Fibroblast of skin of back (primary cell): ENCODE measurements at regions not wholly inside any gene's neighbourhood (a gene's known extent, or its start where the extent isn't known, plus 50 kb on each side); places are given as distances from the start of the nearest gene placed in this dataset.
A peak's percentile ranks its signal among the peaks of the same experiment; 100 is the strongest.

Experiments
- DNase-seq: peaks from one replicate; pipeline ENCODE4 v3.0.0-alpha.2; 2013

DNA sequence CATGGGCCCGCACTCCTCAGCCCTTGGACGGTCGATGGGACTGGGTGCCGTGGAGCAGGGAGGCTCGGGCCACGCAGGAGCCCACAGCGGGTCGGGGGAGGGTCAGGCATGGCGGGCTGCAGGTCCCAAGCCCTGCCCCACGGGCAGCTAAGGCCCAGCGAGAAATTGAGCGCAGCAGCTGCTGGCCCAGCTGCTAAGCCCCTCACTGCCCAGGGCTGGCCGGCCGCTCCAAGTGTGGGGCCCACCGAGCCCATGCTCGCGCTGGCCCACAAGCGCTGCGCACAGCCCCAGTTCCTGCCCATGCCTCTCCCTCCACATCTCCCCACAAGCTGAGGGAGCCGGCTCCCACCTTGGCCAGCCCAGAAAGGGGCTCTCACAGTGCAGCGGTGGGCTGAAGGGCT is 259.4 kb downstream of the VGLL3 start:
- DNase-seq: no peak

DNA sequence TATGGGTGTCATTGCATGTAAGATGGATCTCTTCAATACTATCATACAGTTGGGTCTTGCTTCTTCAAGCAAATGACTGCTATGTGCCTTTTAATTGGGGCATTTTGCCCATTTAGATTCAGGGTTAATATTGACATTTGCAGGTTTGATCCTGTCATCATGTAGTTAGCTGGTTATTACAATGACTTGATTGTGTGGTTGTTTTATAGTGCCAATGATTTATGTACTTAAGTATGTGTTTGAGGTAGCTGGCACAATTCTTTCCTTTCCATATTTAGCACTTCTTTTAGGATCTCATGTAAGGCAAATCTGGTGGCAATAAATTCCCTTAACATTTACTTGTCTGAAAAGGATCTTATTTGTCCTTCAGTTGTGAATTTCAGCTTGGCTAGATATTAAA is 267.5 kb downstream of the VGLL3 start:
- DNase-seq: no peak

DNA sequence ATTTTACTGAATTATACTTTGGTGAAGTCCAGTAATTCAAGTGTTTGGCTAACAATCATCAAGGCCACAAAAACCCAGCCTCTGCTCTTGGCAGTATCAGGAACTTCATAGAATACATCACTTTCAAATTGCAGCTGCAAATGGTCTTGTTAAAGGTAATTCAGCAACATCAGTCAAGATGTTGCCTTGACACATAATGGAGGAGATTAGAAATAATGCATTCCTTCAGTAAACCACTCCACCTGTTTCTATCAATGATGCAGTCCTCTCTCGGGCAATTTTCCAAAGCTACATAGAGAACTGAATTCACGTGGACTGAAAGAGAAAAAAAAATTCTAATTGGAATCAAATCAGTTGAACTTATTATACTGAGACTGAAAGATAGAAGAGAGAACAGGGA is 279.3 kb downstream of the VGLL3 start:
- DNase-seq: no peak

- no peak for DNase-seq
Measured at GRCh38 chr3:86708893-86709292, 282.1 kb downstream of the VGLL3 start.

DNA sequence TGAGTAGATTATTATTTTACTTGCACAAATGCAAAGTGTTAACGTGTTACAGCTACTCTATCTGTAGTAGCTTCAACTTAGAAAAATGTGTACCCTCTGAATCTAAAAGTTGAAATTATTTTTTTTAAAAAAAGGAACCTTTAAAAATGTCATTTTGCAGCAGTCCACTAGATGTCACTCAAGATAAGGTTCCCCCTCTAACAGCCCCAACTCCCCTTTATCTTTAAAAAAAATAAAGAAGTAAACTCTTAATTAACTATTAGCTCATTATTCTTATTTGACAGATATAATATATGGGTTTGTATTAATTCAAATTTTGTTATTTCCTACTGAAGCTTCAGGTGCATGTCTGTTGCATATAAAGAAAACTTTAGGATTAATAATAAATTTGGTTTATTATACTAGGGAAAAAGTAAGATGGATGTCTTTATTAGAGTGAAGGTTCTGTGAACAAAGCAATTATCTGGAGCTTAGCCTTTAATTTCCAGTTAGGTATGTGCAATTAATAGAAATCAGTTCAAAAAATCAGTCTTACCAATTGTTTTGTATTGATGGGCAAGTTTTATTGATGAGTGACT is 288.5 kb downstream of the VGLL3 start:
- peak; percentile 8 for DNase-seq

DNA sequence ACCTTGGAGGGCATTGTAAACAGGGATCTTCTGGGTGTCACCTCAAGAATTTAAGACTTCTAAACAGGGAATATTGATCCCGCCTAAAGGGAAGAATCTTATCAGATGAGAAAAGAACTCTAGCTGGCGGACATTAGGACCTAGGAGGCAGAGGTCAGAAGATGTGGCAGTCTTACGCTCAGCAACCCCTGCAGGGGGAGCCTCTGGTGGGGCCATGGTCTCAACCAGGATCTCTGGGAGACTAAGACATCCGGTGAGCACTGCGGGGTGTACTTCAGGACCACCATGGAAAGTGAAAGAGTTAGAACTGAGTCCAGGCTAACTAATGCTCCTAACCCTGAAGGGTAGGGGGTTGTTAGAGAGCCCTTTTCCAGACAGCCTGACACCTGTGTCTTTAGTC is 295.2 kb downstream of the VGLL3 start:
- no peak for DNase-seq

DNA sequence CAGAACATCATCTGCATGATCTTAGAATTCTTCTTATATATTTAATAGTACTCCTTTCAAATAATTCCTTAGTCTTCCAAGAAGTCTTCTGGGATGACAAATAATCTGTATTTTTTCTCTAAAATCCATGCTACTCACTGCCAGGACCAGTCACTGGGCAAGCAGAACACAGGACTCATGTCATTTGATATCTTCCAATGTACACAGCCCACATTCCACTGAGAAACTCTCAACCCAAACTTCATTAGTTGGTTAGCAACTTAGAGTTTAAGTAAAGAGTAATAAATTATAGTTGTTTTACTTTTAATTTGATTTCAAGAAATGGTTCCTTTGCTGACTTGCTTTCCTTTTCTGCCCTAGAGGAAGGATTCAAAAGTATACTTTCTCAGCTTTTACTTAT is 317.0 kb downstream of the VGLL3 start:
- no peak for DNase-seq

DNA sequence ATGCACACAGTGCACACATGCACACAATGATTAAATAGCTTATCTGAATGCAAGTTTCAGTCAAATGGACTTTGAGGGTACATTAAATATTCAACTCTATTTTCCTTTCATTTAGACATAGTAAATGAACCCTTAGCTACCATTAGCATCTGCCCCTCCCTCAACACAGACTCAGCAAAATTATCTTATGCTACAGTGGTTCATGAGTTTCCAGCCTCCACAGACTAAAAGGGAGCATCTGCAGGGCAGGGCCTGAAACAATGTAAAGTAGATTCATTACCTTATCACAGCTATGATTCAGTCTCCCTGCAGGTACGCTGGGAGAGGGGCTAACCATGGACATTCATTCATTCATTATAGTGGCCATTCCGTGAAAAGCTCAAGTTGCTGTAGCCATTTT is 329.1 kb downstream of the VGLL3 start:
- DNase-seq: no peak

GRCh38 chr3:86658876-86659275 is 332.1 kb downstream of the VGLL3 start:
- no peak for DNase-seq

GRCh38 chr3:86654806-86655460 is 336.0 kb downstream of the VGLL3 start:
- no peak for DNase-seq

DNA sequence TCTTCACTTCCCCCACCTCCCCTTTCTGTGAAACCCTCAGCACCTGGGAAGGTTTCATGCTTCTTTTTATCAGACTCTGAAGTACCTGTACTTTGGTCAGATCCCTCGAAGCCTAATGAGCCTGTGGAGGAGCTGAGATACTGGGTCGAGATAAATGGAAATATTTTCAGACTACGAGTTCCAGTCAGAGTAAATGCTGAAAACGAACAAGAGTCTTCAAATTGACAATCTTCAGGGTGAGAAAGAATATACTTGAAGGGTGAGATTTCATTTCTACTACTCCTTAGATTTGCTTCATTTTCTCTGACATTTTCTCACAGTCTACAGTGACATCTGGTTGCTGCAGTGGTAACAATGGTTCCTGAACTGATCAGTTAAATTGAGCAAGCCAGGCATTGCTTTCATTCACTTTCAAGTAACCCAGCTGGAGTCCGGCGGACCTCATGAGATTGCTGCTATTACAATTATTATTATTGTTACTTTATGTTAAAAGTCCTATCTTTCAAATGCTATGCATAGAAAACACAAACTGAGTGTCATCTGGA is 337.2 kb downstream of the VGLL3 start:
- no peak for DNase-seq

- no peak for DNase-seq
Measured at GRCh38 chr3:86648087-86648486, 342.9 kb downstream of the VGLL3 start.

DNA sequence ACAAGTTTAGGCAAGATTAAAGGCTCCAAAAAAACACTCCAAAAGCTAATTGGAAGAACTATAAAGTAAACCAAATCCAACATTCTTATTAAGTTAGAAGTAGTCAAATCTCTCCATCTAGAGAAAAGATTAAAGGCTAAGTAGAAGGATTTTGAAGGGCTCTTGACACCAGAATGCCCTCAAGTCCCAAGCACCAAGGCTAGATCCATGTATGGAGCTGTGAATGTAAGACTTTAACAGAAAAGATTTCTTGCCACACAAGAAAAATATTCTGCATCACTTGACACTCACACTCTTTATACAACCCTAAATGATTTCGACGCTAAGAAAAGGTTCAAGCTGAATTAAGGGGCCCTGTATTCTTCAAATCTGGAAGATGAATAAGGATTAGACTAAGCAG is 345.2 kb downstream of the VGLL3 start:
- no peak for DNase-seq

DNA sequence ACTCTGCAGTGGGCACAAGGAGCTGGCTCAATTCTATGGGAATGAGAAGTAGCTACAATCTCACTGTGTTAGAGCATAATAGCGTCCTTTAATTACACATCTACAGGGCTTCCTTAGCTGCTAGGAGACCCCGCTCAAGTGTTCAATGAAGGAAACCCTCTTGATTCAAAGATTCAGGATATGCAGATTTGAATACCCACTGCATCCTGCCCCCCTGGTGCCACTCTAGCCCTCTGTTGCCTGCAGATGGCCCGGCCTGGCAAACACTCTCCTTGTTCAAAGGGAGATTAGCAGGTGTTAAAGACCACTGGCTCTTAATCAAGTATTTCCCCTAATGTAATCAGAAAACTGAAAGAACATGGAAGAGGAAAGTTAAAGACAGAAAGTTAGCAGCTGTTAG is 356.6 kb downstream of the VGLL3 start:
- DNase-seq: no peak

- DNase-seq: no peak
Measured at GRCh38 chr3:86629511-86629910, 361.4 kb downstream of the VGLL3 start.

DNA sequence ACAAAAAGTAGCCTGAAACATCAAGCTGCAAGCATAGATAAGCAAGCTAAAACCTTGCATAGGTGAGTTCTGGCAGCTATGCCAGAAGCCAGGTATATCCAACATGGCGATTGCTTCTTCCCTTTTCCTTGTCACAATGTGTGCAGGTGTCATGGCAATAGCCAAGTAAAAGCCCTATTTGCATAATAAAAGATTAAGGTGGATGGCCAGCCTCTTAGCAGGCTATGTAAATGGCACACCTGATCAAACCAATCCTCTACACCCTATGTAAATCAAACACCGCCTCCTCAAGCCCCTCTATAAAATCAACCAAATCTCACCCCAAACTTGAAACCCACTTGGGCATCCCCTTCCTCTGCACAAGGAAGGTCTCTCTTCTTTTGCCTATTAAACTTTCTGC is 366.8 kb downstream of the VGLL3 start:
- no peak for DNase-seq

- no peak for DNase-seq
Measured at GRCh38 chr3:86618706-86619105, 372.2 kb downstream of the VGLL3 start.

GRCh38 chr3:86605166-86605565 is 385.8 kb downstream of the VGLL3 start:
- no peak for DNase-seq

DNA sequence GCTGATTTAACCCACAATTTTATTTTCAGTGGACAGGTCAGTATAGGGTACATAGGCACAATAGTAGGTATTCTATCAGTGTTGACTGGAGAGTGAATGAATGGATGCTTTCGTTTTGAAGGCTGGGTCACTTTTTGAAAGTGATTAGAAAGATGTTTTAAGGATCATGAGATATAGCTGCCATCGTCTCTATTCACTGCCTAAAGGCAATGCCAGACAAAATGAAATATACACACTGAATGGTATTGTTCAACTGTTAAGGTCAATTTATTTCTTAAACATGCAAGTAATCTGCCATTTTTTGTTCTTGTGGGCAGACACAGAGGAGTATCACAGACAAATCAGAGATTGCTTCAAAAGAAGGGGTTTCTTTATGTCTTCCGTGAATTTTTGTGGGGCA is 395.3 kb downstream of the VGLL3 start:
- DNase-seq: no peak

DNA sequence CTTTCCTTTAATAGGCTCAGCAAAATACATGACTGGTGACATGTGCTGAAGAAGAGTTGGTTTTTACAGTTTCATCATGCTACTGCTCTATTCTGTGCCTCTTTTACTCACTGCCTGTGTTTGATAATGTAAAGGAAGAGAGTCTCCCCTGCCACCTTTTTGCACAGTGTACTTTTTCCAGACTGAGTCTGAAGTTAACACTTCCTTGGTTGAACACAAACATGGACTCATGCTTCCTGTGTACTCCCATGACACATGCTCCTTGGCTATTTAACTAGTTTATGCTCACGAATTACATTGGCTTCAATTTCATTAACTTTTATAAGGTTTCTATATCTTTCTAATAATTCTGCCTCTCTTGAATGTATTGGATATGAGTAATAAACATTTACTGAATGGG is 396.1 kb downstream of the VGLL3 start:
- DNase-seq: no peak

- no peak for DNase-seq
Measured at GRCh38 chr3:86578071-86578470, 412.9 kb downstream of the VGLL3 start.

DNA sequence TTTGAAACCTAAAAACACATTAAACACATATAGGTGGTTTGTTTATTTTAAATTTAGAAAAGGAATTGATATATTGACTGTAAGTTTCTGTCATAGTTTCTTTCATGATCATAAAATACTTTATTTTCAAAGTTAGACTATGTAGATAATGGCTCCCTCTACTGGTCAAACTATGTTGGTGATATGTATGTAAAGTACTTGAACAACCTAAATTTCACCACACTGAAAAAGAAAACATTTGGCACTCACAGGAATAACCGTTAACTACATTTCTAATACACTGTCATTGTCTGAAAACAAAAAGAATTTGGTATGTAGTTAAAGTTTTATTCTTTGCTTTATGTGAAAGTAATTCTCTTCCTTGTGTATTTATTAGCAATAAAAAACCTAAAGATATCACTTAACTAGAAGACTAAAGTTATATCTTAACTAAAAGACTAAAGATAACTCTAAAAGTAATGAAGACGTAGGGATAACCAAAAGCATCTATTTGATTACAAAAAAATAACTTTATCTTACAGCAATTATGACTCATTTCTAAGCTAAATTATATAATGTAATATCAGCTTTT is 427.5 kb downstream of the VGLL3 start:
- peak; percentile 44 for DNase-seq

DNA sequence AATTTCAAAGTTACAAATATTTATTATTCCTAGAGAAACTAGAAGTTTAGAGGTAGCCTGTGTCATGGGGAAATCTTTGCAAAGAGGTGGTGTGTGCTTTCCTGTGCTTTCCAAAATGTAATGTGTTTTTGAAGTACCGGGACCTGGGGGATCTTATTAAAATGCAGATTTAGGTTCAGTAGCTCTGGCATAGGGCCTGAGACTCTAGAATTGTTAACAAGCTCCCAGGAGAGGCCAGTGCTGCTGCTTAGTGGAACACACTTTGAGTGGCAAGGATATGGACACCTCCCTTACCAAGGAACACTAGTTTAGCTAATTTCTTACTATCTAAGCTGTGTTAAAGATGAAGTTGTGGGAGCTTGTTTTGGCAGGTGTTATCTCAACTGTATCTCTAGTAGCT is 428.9 kb downstream of the VGLL3 start:
- no peak for DNase-seq

DNA sequence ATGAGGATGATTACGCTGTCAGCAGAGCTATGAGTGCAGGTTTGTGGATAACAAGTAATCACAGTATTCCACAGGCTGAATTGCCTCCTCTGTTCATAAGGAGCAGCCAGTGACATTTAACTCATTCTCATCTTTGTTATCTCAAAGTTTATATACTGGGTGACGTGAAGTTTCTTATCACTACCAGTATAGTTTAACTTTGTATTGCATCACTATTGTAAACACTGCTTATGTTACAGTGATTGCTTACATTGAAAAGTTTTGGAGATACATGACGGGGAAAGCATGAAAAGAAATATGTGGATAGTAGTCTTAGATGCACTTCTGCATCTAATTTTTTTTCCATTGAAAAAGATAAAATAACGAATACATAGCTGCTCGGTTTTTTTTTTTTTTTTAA is 429.7 kb downstream of the VGLL3 start:
- DNase-seq: no peak
